SK-N-SH treated with all-trans-retinoic acid at 6 μM for 48 hours (cell line): ENCODE measurements at regions not wholly inside any gene's neighbourhood (a gene's known extent, or its start where the extent isn't known, plus 50 kb on each side); places are given as distances from the start of the nearest gene placed in this dataset.
"Not testable (repeated sequence)": the region's sequence is repeated elsewhere in the genome, so short reads cannot be mapped to it uniquely, and the experiment has no call there.

ENCODE experiments used
- ARNTL ChIP-seq: fragments of 450-650 bp; formaldehyde crosslinking; IDR thresholded peaks from 2 replicates; pipeline ENCODE4 v1.5.0; 2020; ENCODE audit warnings: low read depth, mild to moderate bottlenecking, moderate library complexity, borderline replicate concordance
- ESRRG ChIP-seq: fragments of 250-450 bp; sonication (Bioruptor Pico); IDR thresholded peaks from 2 replicates; pipeline ENCODE4 v1.6.1; 2021; ENCODE audit warnings: mild to moderate bottlenecking
- PATZ1 ChIP-seq: fragments of 250-450 bp; sonication (Bioruptor Pico); IDR thresholded peaks from 2 replicates; pipeline ENCODE4 v1.8.0; 2020; ENCODE audit warnings: mild to moderate bottlenecking, moderate library complexity, borderline replicate concordance
- RARB ChIP-seq: fragments of 250-450 bp; sonication (Bioruptor Pico); IDR thresholded peaks from 2 replicates; pipeline ENCODE4 v1.8.0; 2021; ENCODE audit warnings: mild to moderate bottlenecking, moderate library complexity
- TSHZ2 ChIP-seq: fragments of 250-450 bp; sonication (Bioruptor Pico); IDR thresholded peaks from 2 replicates; pipeline ENCODE4 v1.5.0; 2020; ENCODE audit warnings: mild to moderate bottlenecking, moderate library complexity
- ZFP3 ChIP-seq: fragments of 250-450 bp; sonication (Bioruptor Pico); IDR thresholded peaks from 2 replicates; pipeline ENCODE4 v1.5.0; 2020; ENCODE audit warnings: mild to moderate bottlenecking, moderate library complexity
- ZFP30 ChIP-seq: fragments of 450-650 bp; formaldehyde crosslinking; IDR thresholded peaks from 2 replicates; pipeline ENCODE4 v1.5.0; 2022; ENCODE audit warnings: mild to moderate bottlenecking, moderate library complexity
- ZNF565 ChIP-seq: fragments of 450-650 bp; formaldehyde crosslinking; conservative IDR thresholded peaks from 2 replicates; pipeline ENCODE4 v1.5.0; 2020; ENCODE audit warnings: low read depth, mild to moderate bottlenecking, moderate library complexity

- not testable (repeated sequence) for TF ChIP-seq PATZ1 (CRISPR knock-in tag); TSHZ2 (CRISPR knock-in tag); ARNTL (CRISPR knock-in tag); ZFP3; RARB (CRISPR knock-in tag); ZNF565; ESRRG (CRISPR knock-in tag); ZFP30 (CRISPR knock-in tag)
These were observed 235.2 kb upstream of the ARHGAP42 start for GRCh38 chr11:100451801-100452460.
